ENCODE measurements at regions not wholly inside any gene's neighbourhood (a gene's known extent, or its start where the extent isn't known, plus 50 kb on each side); places are given as distances from the start of the nearest gene placed in this dataset.
"Not testable (repeated sequence)": the region's sequence is repeated elsewhere in the genome, so short reads cannot be mapped to it uniquely, and the experiment has no call there.

DNA sequence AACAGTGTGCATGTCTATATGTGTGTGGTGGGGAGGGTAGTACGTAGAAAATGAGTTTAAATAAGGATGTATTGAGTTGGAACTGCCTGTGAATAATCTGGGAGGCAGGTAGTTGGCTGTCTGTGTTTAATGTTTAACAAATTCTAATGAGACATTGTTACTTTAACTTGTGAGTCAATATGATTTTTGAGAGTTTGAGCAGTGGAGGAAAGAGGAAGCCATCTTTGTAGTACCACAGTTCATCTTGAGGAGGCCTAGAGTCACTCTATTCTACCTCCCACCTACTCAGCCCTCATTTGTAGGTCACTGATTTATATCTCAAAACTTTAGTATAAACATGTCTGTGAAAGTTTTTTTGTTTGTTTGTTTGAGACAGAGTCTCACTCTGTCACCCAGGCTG is 129.9 kb upstream of the ITGB1 start:
- no peak for DNase-seq (ENCODE audit: low read depth)
- H3K4me3 ChIP-seq (ENCODE audit: low read length), result no peak overlapping the region
- no peak for TF ChIP-seq CTCF (conservative IDR thresholded peaks at IDR 0.05; ENCODE audit: low read depth, low read length)

DNA sequence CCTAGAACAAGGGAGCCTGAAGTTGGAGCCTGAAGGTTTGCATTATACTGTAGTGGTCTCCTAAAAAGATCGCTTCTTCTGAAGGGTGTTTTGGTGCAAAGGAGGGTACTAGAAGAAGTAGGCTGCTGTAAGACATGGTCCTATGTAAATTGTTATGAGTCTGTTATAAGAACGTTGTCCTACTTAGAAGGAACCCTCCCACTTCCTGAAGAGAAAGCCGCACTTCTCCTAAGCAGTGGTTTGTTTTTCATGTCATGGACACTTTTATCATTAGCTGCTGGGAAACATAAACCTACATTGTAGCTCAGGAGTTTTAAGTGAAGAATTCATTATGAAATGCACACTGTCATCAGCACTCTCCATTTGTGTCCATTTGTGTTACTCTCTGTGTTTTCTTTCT is 129.1 kb upstream of the ITGB1 start:
- no peak for TF ChIP-seq CTCF (conservative IDR thresholded peaks at IDR 0.05; ENCODE audit: low read depth, low read length)
- no peak overlapping the region for H3K4me3 ChIP-seq (ENCODE audit: low read length)
- no peak for DNase-seq (ENCODE audit: low read depth)

- no peak for DNase-seq (ENCODE audit: low read depth)
- no peak for TF ChIP-seq CTCF (conservative IDR thresholded peaks at IDR 0.05; ENCODE audit: low read depth, low read length)
- H3K4me3 ChIP-seq (ENCODE audit: low read length), result no peak overlapping the region
These were observed 128.1 kb upstream of the ITGB1 start for GRCh38 chr10:33086100-33086499.

- DNase-seq (ENCODE audit: low read depth), result no peak
- no peak overlapping the region for H3K4me3 ChIP-seq (ENCODE audit: low read length)
- no peak for TF ChIP-seq CTCF (conservative IDR thresholded peaks at IDR 0.05; ENCODE audit: low read depth, low read length)
These were observed 127.3 kb upstream of the ITGB1 start for GRCh38 chr10:33085313-33085833.

GRCh38 chr10:33084453-33084852 is 126.4 kb upstream of the ITGB1 start:
- TF ChIP-seq CTCF (conservative IDR thresholded peaks at IDR 0.05; ENCODE audit: low read depth, low read length), result no peak
- no peak for DNase-seq (ENCODE audit: low read depth)
- H3K4me3 ChIP-seq (ENCODE audit: low read length), result no peak overlapping the region

- TF ChIP-seq CTCF (conservative IDR thresholded peaks at IDR 0.05; ENCODE audit: low read depth, low read length), result no peak
- DNase-seq (ENCODE audit: low read depth), result no peak
- H3K4me3 ChIP-seq (ENCODE audit: low read length), result no peak overlapping the region
These were observed 124.4 kb upstream of the ITGB1 start for GRCh38 chr10:33082373-33082895.

DNA sequence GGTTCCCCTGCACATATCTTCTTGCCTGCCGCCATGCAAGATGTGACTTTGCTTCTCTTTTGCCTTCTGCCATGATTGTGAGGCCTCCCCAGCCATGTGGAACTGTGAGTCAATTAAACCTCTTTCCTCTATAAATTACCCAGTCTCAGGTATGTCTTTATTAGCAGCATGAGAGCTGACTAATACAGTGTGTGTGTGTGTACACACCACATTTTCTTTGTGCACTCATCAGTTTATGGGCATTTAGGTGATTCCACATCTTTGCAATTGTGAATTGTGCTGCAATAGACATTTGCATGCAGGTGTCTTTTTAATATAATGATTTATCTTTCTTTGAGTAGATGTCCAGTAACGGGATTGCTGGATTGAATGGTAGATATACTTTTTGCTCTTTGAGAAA is 122.4 kb upstream of the ITGB1 start:
- DNase-seq (ENCODE audit: low read depth); H3K4me3 ChIP-seq (ENCODE audit: low read length): not testable (repeated sequence)

DNA sequence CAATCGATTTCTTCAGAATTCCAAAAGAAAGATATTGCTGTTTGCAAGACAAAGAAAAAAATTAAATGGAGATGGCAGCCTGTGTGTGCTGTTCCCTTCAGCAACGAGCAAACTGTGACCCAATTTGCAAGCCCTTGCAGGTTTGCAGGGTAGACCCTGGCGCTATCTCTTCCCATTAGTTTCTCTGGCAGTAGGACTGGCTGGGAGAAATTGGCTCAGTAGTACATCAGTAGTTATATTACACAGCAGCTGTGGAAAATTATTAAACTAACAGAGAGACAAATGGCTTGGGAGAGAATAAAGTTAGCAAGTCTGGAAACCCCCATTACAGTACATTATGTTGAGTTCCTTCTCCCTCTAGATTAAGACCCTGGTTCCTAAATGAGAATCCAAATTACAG is 116.4 kb upstream of the ITGB1 start:
- H3K4me3 ChIP-seq (ENCODE audit: low read length), result no peak overlapping the region
- TF ChIP-seq CTCF (conservative IDR thresholded peaks at IDR 0.05; ENCODE audit: low read depth, low read length), result no peak
- no peak for DNase-seq (ENCODE audit: low read depth)
